Coronary artery (tissue), 2 donors: ENCODE measurements at regions not wholly inside any gene's neighbourhood (a gene's known extent, or its start where the extent isn't known, plus 50 kb on each side); places are given as distances from the start of the nearest gene placed in this dataset.

Experiments used
- DNase-seq: peaks from one replicate; pipeline ENCODE4 v3.0.0-alpha.2; 2017; ENCODE audit warnings: low spot score
- H3K27ac ChIP-seq, 2 donors: fragments of 200-600 bp; sonication (generic); one replicate each; pipeline ENCODE4 v1.5.1; 2016 to 2019
- H3K4me3 ChIP-seq: fragments of 200-600 bp; sonication (generic); 2 replicates; pipeline ENCODE4 v1.5.1; 2016; ENCODE audit warnings: mild to moderate bottlenecking, moderate library complexity
- CTCF ChIP-seq: fragments of 200-600 bp; sonication (generic); IDR thresholded peaks from one replicate; pipeline ENCODE4 v1.5.1; 2019; ENCODE audit warnings: antibody characterized with exemption

- no peak for TF ChIP-seq CTCF
- no peak for DNase-seq
- no peak overlapping the region for H3K27ac ChIP-seq
- H3K4me3 ChIP-seq, result no peak overlapping the region
Observed at GRCh38 chr6:166041277-166041676, 126.4 kb downstream of the TBXT start.

GRCh38 chr6:166040292-166040691, 127.4 kb downstream of the TBXT start:
- DNase-seq, result no peak
- no peak for TF ChIP-seq CTCF
- H3K27ac ChIP-seq, result no peak overlapping the region
- H3K4me3 ChIP-seq, result no peak overlapping the region

- no peak for DNase-seq
- TF ChIP-seq CTCF, result no peak
- H3K4me3 ChIP-seq, result no peak overlapping the region
- H3K27ac ChIP-seq, result no peak overlapping the region
Observed at GRCh38 chr6:166036316-166037095, 131.1 kb downstream of the TBXT start.

- no peak for DNase-seq
- peak overlapping the region; percentile 5 for H3K4me3 ChIP-seq
- H3K27ac ChIP-seq, result no peak overlapping the region
- no peak for TF ChIP-seq CTCF
Observed at GRCh38 chr6:166032366-166033200, 135.1 kb downstream of the TBXT start.

- Histone ChIP-seq H3K4me3 (no peak overlapping the region), H3K27ac (no peak overlapping the region)
- TF ChIP-seq CTCF, result no peak
- DNase-seq, result no peak
Observed at GRCh38 chr6:166031275-166031674, 136.4 kb downstream of the TBXT start.

GRCh38 chr6:166029506-166029905, 138.1 kb downstream of the TBXT start:
- no peak for DNase-seq
- no peak for TF ChIP-seq CTCF
- Histone ChIP-seq H3K27ac (no peak overlapping the region), H3K4me3 (no peak overlapping the region)
